WTC11 (cell line): ENCODE measurements at regions not wholly inside any gene's neighbourhood (a gene's known extent, or its start where the extent isn't known, plus 50 kb on each side); places are given as distances from the start of the nearest gene placed in this dataset.

ENCODE experiments used
- ATAC-seq: fragments of 200-7000 bp; cut with Tn5 transposase; 2 replicates; pipeline ENCODE4 v1.10.0; 2021; ENCODE audit warnings: mild to moderate bottlenecking, moderate library complexity
- CTCF ChIA-PET: fragments of 300-600 bp; sonication (Branson Sonifier 250); formaldehyde crosslinking; loops from one replicate; lab custom pipeline; 2021; ENCODE audit warnings: antibody characterized with exemption; lab: Charles Lee
- POLR2A ChIA-PET: fragments of 350-600 bp; sonication (Branson Sonifier 250); formaldehyde crosslinking; loops from one replicate; lab custom pipeline; 2021; ENCODE audit warnings: antibody characterized with exemption; lab: Charles Lee
- DNase-seq: peaks from one replicate; pipeline ENCODE4 v3.0.0; 2021; ENCODE audit warnings: low spot score
- H3K27ac Mint-ChIP-seq: 2 replicates; pipeline ENCODE4 v1.8.0; 2021; ENCODE audit warnings: mixed read lengths
- H3K27me3 Mint-ChIP-seq: 2 replicates; pipeline ENCODE4 v1.8.0; 2021; ENCODE audit warnings: low read depth, mild to moderate bottlenecking, moderate library complexity, mixed read lengths
- H3K36me3 Mint-ChIP-seq: 2 replicates; pipeline ENCODE4 v1.8.0; 2021; ENCODE audit warnings: mixed read lengths
- H3K4me1 Mint-ChIP-seq: 2 replicates; pipeline ENCODE4 v1.8.0; 2022; ENCODE audit warnings: mixed read lengths
- H3K4me3 Mint-ChIP-seq: 2 replicates; pipeline ENCODE4 v1.8.0; 2021; ENCODE audit warnings: mild to moderate bottlenecking, moderate library complexity, mixed read lengths
- H3K9me3 Mint-ChIP-seq: 2 replicates; pipeline ENCODE4 v1.8.0; 2021; ENCODE audit warnings: mixed read lengths
- CREM ChIP-seq: sonication (generic); formaldehyde crosslinking; IDR thresholded peaks from 2 replicates; pipeline ENCODE4 v1.8.1; 2022; ENCODE audit warnings: mild to moderate bottlenecking, missing genetic modification reagents, moderate library complexity
- ELF4 ChIP-seq: sonication (generic); formaldehyde crosslinking; IDR thresholded peaks from 2 replicates; pipeline ENCODE4 v1.8.1; 2022; ENCODE audit warnings: low read depth, mild to moderate bottlenecking, moderate library complexity, missing genetic modification reagents
- FOXK1 ChIP-seq: sonication (generic); formaldehyde crosslinking; IDR thresholded peaks from 2 replicates; pipeline ENCODE4 v1.8.0; 2022; ENCODE audit warnings: mild to moderate bottlenecking, moderate library complexity, missing genetic modification reagents
- SOX15 ChIP-seq: fragments of 250-450 bp; sonication (Bioruptor Pico); IDR thresholded peaks from 2 replicates; pipeline ENCODE4 v1.9.0; 2021; ENCODE audit warnings: mild to moderate bottlenecking
- TEAD1 ChIP-seq: sonication (generic); formaldehyde crosslinking; IDR thresholded peaks from 2 replicates; pipeline ENCODE4 v1.8.0; 2022; ENCODE audit warnings: mild to moderate bottlenecking, missing genetic modification reagents
- TEAD4 ChIP-seq: sonication (generic); formaldehyde crosslinking; IDR thresholded peaks from 2 replicates; pipeline ENCODE4 v1.8.0; 2022; ENCODE audit warnings: mild to moderate bottlenecking, missing genetic modification reagents
- ZNF423 ChIP-seq: fragments of 250-450 bp; sonication (Bioruptor Pico); IDR thresholded peaks from 2 replicates; pipeline ENCODE4 v2.1.2; 2022; ENCODE audit warnings: mild to moderate bottlenecking, moderate library complexity
- ZNF671 ChIP-seq: fragments of 250-450 bp; sonication (Bioruptor Pico); IDR thresholded peaks from 2 replicates; pipeline ENCODE4 v1.8.0; 2021; ENCODE audit warnings: mild to moderate bottlenecking
- TF ChIP-seq, protein P1 (sequence below): fragments of 200-600 bp; IDR thresholded peaks from 2 replicates; pipeline ENCODE4 v1.8.0; 2022; ENCODE audit warnings: antibody characterized with exemption
- TF ChIP-seq, protein P2 (sequence below): fragments of 250-450 bp; sonication (Bioruptor Pico); IDR thresholded peaks from 2 replicates; pipeline ENCODE4 v1.9.0; 2021; ENCODE audit warnings: mild to moderate bottlenecking
- TF ChIP-seq, protein P3 (sequence below): fragments of 250-450 bp; sonication (Bioruptor Pico); IDR thresholded peaks from 2 replicates; pipeline ENCODE4 v1.9.0; 2021; ENCODE audit warnings: moderate library complexity, mild to moderate bottlenecking, inconsistent platforms, borderline replicate concordance
- TF ChIP-seq, protein P4 (sequence below): sonication (generic); formaldehyde crosslinking; IDR thresholded peaks from 2 replicates; pipeline ENCODE4 v1.8.1; 2022; ENCODE audit warnings: mild to moderate bottlenecking, moderate library complexity, missing genetic modification reagents
- TF ChIP-seq, protein P5 (sequence below): sonication (generic); formaldehyde crosslinking; IDR thresholded peaks from 2 replicates; pipeline ENCODE4 v1.8.1; 2022; ENCODE audit warnings: mild to moderate bottlenecking, missing genetic modification reagents, moderate library complexity, borderline replicate concordance
- TF ChIP-seq, protein P6 (sequence below): sonication (generic); formaldehyde crosslinking; IDR thresholded peaks from 2 replicates; pipeline ENCODE4 v1.8.0; 2023; ENCODE audit warnings: missing genetic modification reagents
- TF ChIP-seq, protein P7 (sequence below): sonication (generic); formaldehyde crosslinking; IDR thresholded peaks from 2 replicates; pipeline ENCODE4 v1.8.1; 2023; ENCODE audit warnings: mild to moderate bottlenecking, moderate library complexity, missing genetic modification reagents
- TF ChIP-seq, protein P8 (sequence below): sonication (generic); formaldehyde crosslinking; IDR thresholded peaks from 2 replicates; pipeline ENCODE4 v1.8.1; 2023; ENCODE audit warnings: mild to moderate bottlenecking, missing genetic modification reagents, borderline replicate concordance

DNA sequence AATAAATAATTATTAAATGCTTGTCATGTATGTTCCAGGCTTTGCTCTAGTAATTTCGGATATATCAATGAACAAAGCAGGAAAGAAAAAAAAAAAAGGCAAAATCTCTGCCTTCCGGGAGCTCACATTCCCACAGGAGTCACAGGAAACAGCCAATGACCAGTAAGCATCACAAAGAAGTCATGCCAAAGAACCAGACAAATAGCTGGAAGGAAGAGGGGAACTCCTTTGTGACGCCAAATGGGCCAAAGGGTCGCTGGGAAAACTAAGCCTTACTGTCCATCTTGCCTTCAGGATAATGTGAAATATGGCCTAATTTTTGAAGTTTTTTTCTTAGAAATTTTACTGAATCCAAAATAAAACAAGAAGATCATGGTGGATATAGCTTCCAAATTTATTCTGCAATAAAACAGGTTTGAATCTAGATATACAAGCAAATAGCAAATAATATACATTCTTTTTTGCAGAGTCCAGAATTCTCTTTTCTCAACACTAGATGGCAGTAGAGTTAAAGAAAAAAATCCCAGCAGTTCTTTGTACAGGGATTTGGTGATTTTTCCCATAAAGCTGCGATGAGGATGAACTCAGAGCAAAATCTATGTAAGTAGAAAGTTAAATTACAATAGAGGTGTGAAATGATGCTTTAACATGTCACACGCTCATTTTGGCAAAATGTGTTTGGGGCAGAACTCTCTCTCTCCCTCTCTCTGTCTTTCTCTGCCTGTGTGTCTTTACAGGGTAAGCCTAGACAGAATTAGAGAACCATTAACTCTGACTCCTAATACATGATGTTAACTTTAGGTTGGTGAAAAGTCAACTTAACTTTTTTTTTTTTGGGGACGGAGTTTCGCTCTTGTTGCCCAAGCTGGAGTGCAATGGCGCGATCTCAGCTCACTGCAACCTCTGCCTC is 60.0 kb upstream of the TUT7 start:
- Mint-ChIP-seq H3K27ac (no peak overlapping the region), H3K4me3 (no peak overlapping the region), H3K9me3 (peaks cover 10% of the 10 kb centered on the region), H3K36me3 (peaks cover 10% of the 10 kb centered on the region), H3K4me1 (no peaks in the 10 kb centered on the region), H3K27me3 (peaks cover 88% of the 10 kb centered on the region)
- TF ChIP-seq, protein P1, sequence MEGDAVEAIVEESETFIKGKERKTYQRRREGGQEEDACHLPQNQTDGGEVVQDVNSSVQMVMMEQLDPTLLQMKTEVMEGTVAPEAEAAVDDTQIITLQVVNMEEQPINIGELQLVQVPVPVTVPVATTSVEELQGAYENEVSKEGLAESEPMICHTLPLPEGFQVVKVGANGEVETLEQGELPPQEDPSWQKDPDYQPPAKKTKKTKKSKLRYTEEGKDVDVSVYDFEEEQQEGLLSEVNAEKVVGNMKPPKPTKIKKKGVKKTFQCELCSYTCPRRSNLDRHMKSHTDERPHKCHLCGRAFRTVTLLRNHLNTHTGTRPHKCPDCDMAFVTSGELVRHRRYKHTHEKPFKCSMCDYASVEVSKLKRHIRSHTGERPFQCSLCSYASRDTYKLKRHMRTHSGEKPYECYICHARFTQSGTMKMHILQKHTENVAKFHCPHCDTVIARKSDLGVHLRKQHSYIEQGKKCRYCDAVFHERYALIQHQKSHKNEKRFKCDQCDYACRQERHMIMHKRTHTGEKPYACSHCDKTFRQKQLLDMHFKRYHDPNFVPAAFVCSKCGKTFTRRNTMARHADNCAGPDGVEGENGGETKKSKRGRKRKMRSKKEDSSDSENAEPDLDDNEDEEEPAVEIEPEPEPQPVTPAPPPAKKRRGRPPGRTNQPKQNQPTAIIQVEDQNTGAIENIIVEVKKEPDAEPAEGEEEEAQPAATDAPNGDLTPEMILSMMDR = peak; percentile 61
- TF ChIP-seq SOX15 (CRISPR knock-in tag) = no peak
- ChIA-PET POLR2A (no interaction called here), CTCF (interaction anchor here (0.6 to 3.5 kb wide), 22 partner anchors 8 to 907 kb away, joined by 3 to 20 read pairs (median 4); partner anchors contain the start of gene ISCA1)
- no peak for ATAC-seq
- no peak for DNase-seq

DNA sequence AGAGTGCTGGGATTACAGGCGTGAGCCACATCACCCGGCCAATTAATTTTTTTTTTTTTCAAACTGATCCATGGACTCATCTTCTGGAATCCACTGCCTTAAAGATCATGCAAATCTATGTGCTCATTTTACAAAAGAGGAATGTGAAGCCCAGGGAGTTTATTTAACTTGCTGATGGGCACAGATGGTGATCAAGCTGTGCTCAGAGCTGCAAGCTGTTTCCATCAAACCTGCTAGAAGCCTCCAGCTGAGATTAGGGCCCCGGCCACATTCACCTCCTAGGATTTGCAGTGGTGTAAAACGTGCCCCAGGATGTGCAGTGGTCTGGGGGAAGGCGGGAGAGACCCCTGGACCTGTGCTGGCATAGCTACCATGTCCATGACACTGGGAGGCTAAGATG is 56.1 kb upstream of the TUT7 start:
- Mint-ChIP-seq H3K27ac (no peak overlapping the region), H3K9me3 (peaks cover 10% of the 10 kb centered on the region), H3K4me1 (peaks cover 15% of the 10 kb centered on the region), H3K4me3 (no peak overlapping the region), H3K27me3 (peaks cover 99% of the 10 kb centered on the region), H3K36me3 (peaks cover 10% of the 10 kb centered on the region)
- ChIA-PET CTCF (interaction anchor here (1.1 kb wide), 1 partner anchor 23 kb away, joined by 6 read pairs; no protein-coding TSS in a partner anchor), POLR2A (no interaction called here)
- ATAC-seq = peak; percentile 66
- TF ChIP-seq FOXK1 (CRISPR knock-in tag) (peak; percentile 56; the same call in 1 of the 2 replicates), TEAD4 (CRISPR knock-in tag) (peak; percentile 68; the same call in 1 of the 2 replicates), ZNF423 (peak; percentile 52; the same call in 1 of the 2 replicates), TEAD1 (peak; percentile 95), CREM (CRISPR knock-in tag) (no peak)
- TF ChIP-seq, protein P2, sequence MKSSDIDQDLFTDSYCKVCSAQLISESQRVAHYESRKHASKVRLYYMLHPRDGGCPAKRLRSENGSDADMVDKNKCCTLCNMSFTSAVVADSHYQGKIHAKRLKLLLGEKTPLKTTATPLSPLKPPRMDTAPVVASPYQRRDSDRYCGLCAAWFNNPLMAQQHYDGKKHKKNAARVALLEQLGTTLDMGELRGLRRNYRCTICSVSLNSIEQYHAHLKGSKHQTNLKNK (CRISPR knock-in tag) = no peak
- peak; percentile 53 for DNase-seq

DNA sequence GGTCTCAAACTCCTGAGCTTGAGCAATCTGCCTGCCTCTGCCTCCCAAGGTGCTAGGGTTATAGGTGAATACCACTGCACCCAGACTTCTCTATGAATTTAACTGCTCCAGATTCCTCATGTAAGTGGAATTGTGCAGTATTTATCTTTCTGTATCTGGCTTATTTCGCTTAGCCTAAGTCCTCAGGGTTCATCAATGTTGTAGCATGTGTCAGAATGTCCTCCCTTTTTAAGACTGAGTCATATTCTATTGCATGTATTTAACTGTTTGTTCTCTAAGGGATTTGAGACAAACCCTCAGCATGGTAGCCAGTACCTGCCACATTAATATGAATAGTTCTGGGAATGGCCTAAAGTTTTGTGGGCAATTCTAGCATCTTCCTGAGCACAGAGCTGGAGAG is 53.9 kb upstream of the TUT7 start:
- Mint-ChIP-seq H3K27me3 (peaks cover 100% of the 10 kb centered on the region), H3K4me3 (no peak overlapping the region), H3K27ac (no peak overlapping the region), H3K9me3 (peaks cover 10% of the 10 kb centered on the region)
- ATAC-seq = no peak
- DNase-seq = no peak
- no peak for TF ChIP-seq ZNF671
- TF ChIP-seq, protein P3, sequence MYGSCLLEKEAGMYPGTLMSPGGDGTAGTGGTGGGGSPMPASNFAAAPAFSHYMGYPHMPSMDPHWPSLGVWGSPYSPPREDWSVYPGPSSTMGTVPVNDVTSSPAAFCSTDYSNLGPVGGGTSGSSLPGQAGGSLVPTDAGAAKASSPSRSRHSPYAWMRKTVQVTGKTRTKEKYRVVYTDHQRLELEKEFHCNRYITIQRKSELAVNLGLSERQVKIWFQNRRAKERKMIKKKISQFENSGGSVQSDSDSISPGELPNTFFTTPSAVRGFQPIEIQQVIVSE (CRISPR knock-in tag) = no peak
- TF ChIP-seq ELF4 = no peak
- TF ChIP-seq, protein P4, sequence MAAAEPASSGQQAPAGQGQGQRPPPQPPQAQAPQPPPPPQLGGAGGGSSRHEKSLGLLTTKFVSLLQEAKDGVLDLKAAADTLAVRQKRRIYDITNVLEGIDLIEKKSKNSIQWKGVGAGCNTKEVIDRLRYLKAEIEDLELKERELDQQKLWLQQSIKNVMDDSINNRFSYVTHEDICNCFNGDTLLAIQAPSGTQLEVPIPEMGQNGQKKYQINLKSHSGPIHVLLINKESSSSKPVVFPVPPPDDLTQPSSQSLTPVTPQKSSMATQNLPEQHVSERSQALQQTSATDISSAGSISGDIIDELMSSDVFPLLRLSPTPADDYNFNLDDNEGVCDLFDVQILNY = no peak
- TF ChIP-seq, protein P5, sequence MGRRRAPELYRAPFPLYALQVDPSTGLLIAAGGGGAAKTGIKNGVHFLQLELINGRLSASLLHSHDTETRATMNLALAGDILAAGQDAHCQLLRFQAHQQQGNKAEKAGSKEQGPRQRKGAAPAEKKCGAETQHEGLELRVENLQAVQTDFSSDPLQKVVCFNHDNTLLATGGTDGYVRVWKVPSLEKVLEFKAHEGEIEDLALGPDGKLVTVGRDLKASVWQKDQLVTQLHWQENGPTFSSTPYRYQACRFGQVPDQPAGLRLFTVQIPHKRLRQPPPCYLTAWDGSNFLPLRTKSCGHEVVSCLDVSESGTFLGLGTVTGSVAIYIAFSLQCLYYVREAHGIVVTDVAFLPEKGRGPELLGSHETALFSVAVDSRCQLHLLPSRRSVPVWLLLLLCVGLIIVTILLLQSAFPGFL (CRISPR knock-in tag) = no peak
- TF ChIP-seq, all 79 proteins: peak for 0
- H3K36me3 Mint-ChIP-seq = peaks cover 10% of the 10 kb centered on the region
- ChIA-PET CTCF (no interaction called here), POLR2A (no interaction called here)
- H3K4me1 Mint-ChIP-seq = peaks cover 15% of the 10 kb centered on the region

DNA sequence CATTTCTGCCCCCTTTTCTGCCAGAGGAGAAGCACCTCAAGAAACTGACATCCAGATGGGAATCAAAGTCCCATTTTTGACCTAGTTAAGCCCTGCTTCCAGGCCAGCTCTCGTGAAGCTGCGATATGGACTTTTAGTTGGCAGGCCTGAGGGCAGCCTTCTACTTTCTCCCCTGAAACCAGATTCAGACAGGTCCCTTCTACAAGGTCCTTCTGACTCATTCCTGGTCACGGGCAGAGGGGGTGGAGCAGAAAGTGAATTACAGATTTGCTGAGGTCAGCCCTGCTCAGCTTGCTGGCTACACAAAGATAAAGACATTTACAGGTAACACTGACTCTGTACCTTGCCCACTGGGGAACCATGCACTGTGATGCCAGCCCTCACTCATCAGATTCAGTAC is 52.8 kb upstream of the TUT7 start:
- Mint-ChIP-seq H3K27me3 (peaks cover 100% of the 10 kb centered on the region), H3K27ac (no peak overlapping the region), H3K4me1 (peaks cover 15% of the 10 kb centered on the region), H3K9me3 (peaks cover 3% of the 10 kb centered on the region; the same call in 1 of the 2 replicates), H3K36me3 (peaks cover 3% of the 10 kb centered on the region), H3K4me3 (no peak overlapping the region)
- ChIA-PET POLR2A (no interaction called here), CTCF (no interaction called here)
- no peak; the same call in 1 of the 2 replicates for ATAC-seq
- DNase-seq = no peak
- TF ChIP-seq, protein P6, sequence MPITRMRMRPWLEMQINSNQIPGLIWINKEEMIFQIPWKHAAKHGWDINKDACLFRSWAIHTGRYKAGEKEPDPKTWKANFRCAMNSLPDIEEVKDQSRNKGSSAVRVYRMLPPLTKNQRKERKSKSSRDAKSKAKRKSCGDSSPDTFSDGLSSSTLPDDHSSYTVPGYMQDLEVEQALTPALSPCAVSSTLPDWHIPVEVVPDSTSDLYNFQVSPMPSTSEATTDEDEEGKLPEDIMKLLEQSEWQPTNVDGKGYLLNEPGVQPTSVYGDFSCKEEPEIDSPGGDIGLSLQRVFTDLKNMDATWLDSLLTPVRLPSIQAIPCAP (CRISPR knock-in tag) = no peak
- TF ChIP-seq, protein P7, sequence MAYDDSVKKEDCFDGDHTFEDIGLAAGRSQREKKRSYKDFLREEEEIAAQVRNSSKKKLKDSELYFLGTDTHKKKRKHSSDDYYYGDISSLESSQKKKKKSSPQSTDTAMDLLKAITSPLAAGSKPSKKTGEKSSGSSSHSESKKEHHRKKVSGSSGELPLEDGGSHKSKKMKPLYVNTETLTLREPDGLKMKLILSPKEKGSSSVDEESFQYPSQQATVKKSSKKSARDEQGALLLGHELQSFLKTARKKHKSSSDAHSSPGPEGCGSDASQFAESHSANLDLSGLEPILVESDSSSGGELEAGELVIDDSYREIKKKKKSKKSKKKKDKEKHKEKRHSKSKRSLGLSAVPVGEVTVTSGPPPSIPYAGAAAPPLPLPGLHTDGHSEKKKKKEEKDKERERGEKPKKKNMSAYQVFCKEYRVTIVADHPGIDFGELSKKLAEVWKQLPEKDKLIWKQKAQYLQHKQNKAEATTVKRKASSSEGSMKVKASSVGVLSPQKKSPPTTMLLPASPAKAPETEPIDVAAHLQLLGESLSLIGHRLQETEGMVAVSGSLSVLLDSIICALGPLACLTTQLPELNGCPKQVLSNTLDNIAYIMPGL (CRISPR knock-in tag) = no peak
- no peak for TF ChIP-seq CREM (CRISPR knock-in tag)
- TF ChIP-seq, protein P8, sequence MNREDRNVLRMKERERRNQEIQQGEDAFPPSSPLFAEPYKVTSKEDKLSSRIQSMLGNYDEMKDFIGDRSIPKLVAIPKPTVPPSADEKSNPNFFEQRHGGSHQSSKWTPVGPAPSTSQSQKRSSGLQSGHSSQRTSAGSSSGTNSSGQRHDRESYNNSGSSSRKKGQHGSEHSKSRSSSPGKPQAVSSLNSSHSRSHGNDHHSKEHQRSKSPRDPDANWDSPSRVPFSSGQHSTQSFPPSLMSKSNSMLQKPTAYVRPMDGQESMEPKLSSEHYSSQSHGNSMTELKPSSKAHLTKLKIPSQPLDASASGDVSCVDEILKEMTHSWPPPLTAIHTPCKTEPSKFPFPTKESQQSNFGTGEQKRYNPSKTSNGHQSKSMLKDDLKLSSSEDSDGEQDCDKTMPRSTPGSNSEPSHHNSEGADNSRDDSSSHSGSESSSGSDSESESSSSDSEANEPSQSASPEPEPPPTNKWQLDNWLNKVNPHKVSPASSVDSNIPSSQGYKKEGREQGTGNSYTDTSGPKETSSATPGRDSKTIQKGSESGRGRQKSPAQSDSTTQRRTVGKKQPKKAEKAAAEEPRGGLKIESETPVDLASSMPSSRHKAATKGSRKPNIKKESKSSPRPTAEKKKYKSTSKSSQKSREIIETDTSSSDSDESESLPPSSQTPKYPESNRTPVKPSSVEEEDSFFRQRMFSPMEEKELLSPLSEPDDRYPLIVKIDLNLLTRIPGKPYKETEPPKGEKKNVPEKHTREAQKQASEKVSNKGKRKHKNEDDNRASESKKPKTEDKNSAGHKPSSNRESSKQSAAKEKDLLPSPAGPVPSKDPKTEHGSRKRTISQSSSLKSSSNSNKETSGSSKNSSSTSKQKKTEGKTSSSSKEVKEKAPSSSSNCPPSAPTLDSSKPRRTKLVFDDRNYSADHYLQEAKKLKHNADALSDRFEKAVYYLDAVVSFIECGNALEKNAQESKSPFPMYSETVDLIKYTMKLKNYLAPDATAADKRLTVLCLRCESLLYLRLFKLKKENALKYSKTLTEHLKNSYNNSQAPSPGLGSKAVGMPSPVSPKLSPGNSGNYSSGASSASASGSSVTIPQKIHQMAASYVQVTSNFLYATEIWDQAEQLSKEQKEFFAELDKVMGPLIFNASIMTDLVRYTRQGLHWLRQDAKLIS (CRISPR knock-in tag) = no peak
